Natural killer cell (primary cell): ENCODE measurements at regions not wholly inside any gene's neighbourhood (a gene's known extent, or its start where the extent isn't known, plus 50 kb on each side); places are given as distances from the start of the nearest gene placed in this dataset.
"Not testable (repeated sequence)": the region's sequence is repeated elsewhere in the genome, so short reads cannot be mapped to it uniquely, and the experiment has no call there.

ENCODE experiments used
- ATAC-seq, 3 donors: fragments of 150-1000 bp in 2 of 3; fragments of 200-7000 bp in 1 of 3; cut with Tn5 transposase; 1 replicate in 1 of 3; 2 replicates in 2 of 3; pipeline ENCODE4 v1.10.0; 2021; ENCODE audit warnings: mild to moderate bottlenecking in 2 of 3, moderate library complexity in 2 of 3
- DNase-seq, 2 donors: peaks; one replicate each; pipeline versions ENCODE4 v3.0.0 to v3.0.0-alpha.2; 2013 to 2021; ENCODE audit warnings: mixed read lengths in 1 of 2
- H3K27ac ChIP-seq: one replicate; pipeline ENCODE4 v1.5.1; 2013; ENCODE audit warnings: mild to moderate bottlenecking, low read length
- H3K27me3 ChIP-seq: one replicate; pipeline ENCODE4 v1.6.1; 2013; ENCODE audit warnings: low read length; ENCODE audit not compliant: control insufficient read depth, insufficient read depth
- H3K36me3 ChIP-seq: one replicate; pipeline ENCODE4 v1.6.1; 2013; ENCODE audit warnings: low read length; ENCODE audit not compliant: control insufficient read depth, insufficient read depth
- H3K4me1 ChIP-seq: one replicate; pipeline ENCODE4 v1.6.1; 2013; ENCODE audit warnings: low read length; ENCODE audit not compliant: control insufficient read depth, insufficient read depth
- H3K4me3 ChIP-seq: one replicate; pipeline ENCODE4 v1.5.1; 2013; ENCODE audit warnings: low read length
- H3K9me3 ChIP-seq: one replicate; pipeline ENCODE4 v1.6.1; 2013; ENCODE audit warnings: low read length; ENCODE audit not compliant: control insufficient read depth, insufficient read depth
- H3K27ac Mint-ChIP-seq, 2 donors: one replicate each; pipeline ENCODE4 v1.8.0; 2022; ENCODE audit warnings: mild to moderate bottlenecking in 2 of 2, mixed read lengths in 2 of 2, moderate library complexity in 1 of 2
- H3K27me3 Mint-ChIP-seq, 2 donors: one replicate each; pipeline ENCODE4 v1.8.0; 2022; ENCODE audit warnings: low read depth in 2 of 2, mixed read lengths in 2 of 2
- H3K36me3 Mint-ChIP-seq: one replicate; pipeline ENCODE4 v1.8.0; 2022; ENCODE audit warnings: mixed read lengths
- H3K4me1 Mint-ChIP-seq, 2 donors: one replicate each; pipeline ENCODE4 v1.8.0; 2022; ENCODE audit warnings: mixed read lengths in 2 of 2
- H3K4me3 Mint-ChIP-seq: one replicate; pipeline ENCODE4 v1.8.0; 2022; ENCODE audit warnings: mild to moderate bottlenecking, moderate library complexity, mixed read lengths
- H3K9me3 Mint-ChIP-seq, 2 donors: one replicate each; pipeline ENCODE4 v1.8.0; 2022; ENCODE audit warnings: mixed read lengths in 2 of 2
- CTCF ChIP-seq: fragments of 200-600 bp; IDR thresholded peaks from one replicate; pipeline ENCODE4 v1.8.0; 2022; ENCODE audit warnings: antibody characterized with exemption
- WGBS: methylation state at CpG from one replicate; pipeline ENCODE4 v1.1.7; 2013; ENCODE audit warnings: missing lambda C conversion rate; ENCODE audit not compliant: insufficient coverage; 5-methylcytosine and 5-hydroxymethylcytosine counted together
- intact Hi-C: fragments of 100-400 bp; cut with micrococcal nuclease; formaldehyde crosslinking; loops from one replicate; pipeline ENCODE4 v1.14.2; 2022

GRCh38 chr16:59971264-59971663, 1237.1 kb upstream of the GOT2 start:
- no peak overlapping the region for H3K4me3 ChIP-seq
- DNase-seq: no peak
- Mint-ChIP-seq H3K4me3 (no peak overlapping the region), H3K27ac (no peak overlapping the region), H3K36me3 (peaks cover 8% of the 10 kb centered on the region), H3K27me3 (no peaks in the 10 kb centered on the region), H3K9me3 (peaks cover 15 to 19% of the 10 kb centered on the region in 2 donors), H3K4me1 (no peaks in the 10 kb centered on the region)
- no peaks in the 10 kb centered on the region for H3K4me1 ChIP-seq
- H3K9me3 ChIP-seq: no peaks in the 10 kb centered on the region
- no peak for ATAC-seq
- intact Hi-C loops: no loop called here
- no peaks in the 10 kb centered on the region for H3K36me3 ChIP-seq
- TF ChIP-seq CTCF: no peak
- no peaks in the 10 kb centered on the region for H3K27me3 ChIP-seq
- 96% methylated on average over 2 of the region's 3 CpGs for WGBS
- no peak overlapping the region for H3K27ac ChIP-seq

- Mint-ChIP-seq H3K4me3 (no peak overlapping the region), H3K36me3 (no peaks in the 10 kb centered on the region), H3K9me3 (peaks cover 14 to 23% of the 10 kb centered on the region in 2 donors), H3K27me3 (no peaks in the 10 kb centered on the region), H3K27ac (no peak overlapping the region), H3K4me1 (no peaks in the 10 kb centered on the region)
- Histone ChIP-seq H3K36me3 (no peaks in the 10 kb centered on the region), H3K9me3 (no peaks in the 10 kb centered on the region), H3K27me3 (no peaks in the 10 kb centered on the region), H3K27ac (no peak overlapping the region), H3K4me3 (no peak overlapping the region), H3K4me1 (no peaks in the 10 kb centered on the region)
- TF ChIP-seq CTCF: no peak
- DNase-seq (no peak), ATAC-seq (no peak)
- 88% methylated on average over 3 of the region's 6 CpGs for WGBS
- intact Hi-C loops: no loop called here
Observed at GRCh38 chr16:59964232-59964924, 1230.3 kb upstream of the GOT2 start.

- no peaks in the 10 kb centered on the region for H3K4me1 Mint-ChIP-seq
- H3K27ac ChIP-seq: no peak overlapping the region
- H3K4me1 ChIP-seq: no peaks in the 10 kb centered on the region
- H3K9me3 ChIP-seq: peaks cover 3% of the 10 kb centered on the region
- intact Hi-C loops: no loop called here
- no peak overlapping the region for H3K4me3 ChIP-seq
- no peak for TF ChIP-seq CTCF
- H3K36me3 Mint-ChIP-seq: no peaks in the 10 kb centered on the region
- H3K36me3 ChIP-seq: no peaks in the 10 kb centered on the region
- 95% methylated on average over 2 of the region's 3 CpGs for WGBS
- H3K9me3 Mint-ChIP-seq: peaks cover 14 to 23% of the 10 kb centered on the region in 2 donors
- H3K27me3 Mint-ChIP-seq: no peaks in the 10 kb centered on the region
- H3K4me3 Mint-ChIP-seq: no peak overlapping the region
- ATAC-seq (no peak), DNase-seq (no peak)
- H3K27ac Mint-ChIP-seq: no peak overlapping the region
- H3K27me3 ChIP-seq: no peaks in the 10 kb centered on the region
Observed at GRCh38 chr16:59959311-59959710, 1225.2 kb upstream of the GOT2 start.

- DNase-seq (no peak), ATAC-seq (no peak)
- no peak overlapping the region for H3K27ac ChIP-seq
- Mint-ChIP-seq H3K4me3 (no peak overlapping the region), H3K4me1 (no peaks in the 10 kb centered on the region), H3K27ac (no peak overlapping the region), H3K27me3 (no peaks in the 10 kb centered on the region), H3K36me3 (no peaks in the 10 kb centered on the region), H3K9me3 (peaks cover 10 to 14% of the 10 kb centered on the region in 2 donors)
- no peaks in the 10 kb centered on the region for H3K9me3 ChIP-seq
- WGBS: 92% methylated on average over 2 of the region's 2 CpGs
- intact Hi-C loops: no loop called here
- no peak overlapping the region for H3K4me3 ChIP-seq
- no peaks in the 10 kb centered on the region for H3K36me3 ChIP-seq
- H3K4me1 ChIP-seq: no peaks in the 10 kb centered on the region
- no peak for TF ChIP-seq CTCF
- H3K27me3 ChIP-seq: no peaks in the 10 kb centered on the region
Observed at GRCh38 chr16:59950431-59950830, 1216.3 kb upstream of the GOT2 start.

- not testable (repeated sequence) for H3K4me1 ChIP-seq, H3K4me3 ChIP-seq, H3K4me3 Mint-ChIP-seq, H3K27ac Mint-ChIP-seq, H3K9me3 Mint-ChIP-seq, ATAC-seq, H3K27me3 ChIP-seq, H3K4me1 Mint-ChIP-seq, DNase-seq, H3K27ac ChIP-seq, H3K36me3 ChIP-seq, H3K27me3 Mint-ChIP-seq, H3K36me3 Mint-ChIP-seq, H3K9me3 ChIP-seq
- WGBS: 74% methylated on average over 5 of the region's 5 CpGs
- intact Hi-C loops: loop anchor here (10.0 kb wide), 1 partner anchor 59 kb away; no protein-coding TSS in a partner anchor
Observed at GRCh38 chr16:59944041-59944440, 1209.9 kb upstream of the GOT2 start.
